ENCODE measurements at regions not wholly inside any gene's neighbourhood (a gene's known extent, or its start where the extent isn't known, plus 50 kb on each side); places are given as distances from the start of the nearest gene placed in this dataset.

GRCh38 chr1:189500778-189501177 lies 976.9 kb downstream of the BRINP3 start:
- no peak overlapping the region for H3K4me3 Mint-ChIP-seq
- no peak for DNase-seq (ENCODE audit: extremely low spot score, unreplicated experiment)
- H3K36me3 Mint-ChIP-seq, result no peaks in the 10 kb centered on the region
- no peaks in the 10 kb centered on the region for H3K27me3 Mint-ChIP-seq
- peaks cover 4% of the 10 kb centered on the region for H3K4me1 Mint-ChIP-seq (ENCODE audit: unreplicated experiment)
- no peaks in the 10 kb centered on the region for H3K9me3 Mint-ChIP-seq
- no peak overlapping the region for H3K27ac Mint-ChIP-seq
- TF ChIP-seq CTCF (conservative IDR thresholded peaks at IDR 0.05), result no peak

GRCh38 chr1:189510827-189511226 lies 966.8 kb downstream of the BRINP3 start:
- Mint-ChIP-seq H3K36me3 (no peaks in the 10 kb centered on the region), H3K4me1 (ENCODE audit: unreplicated experiment) (no peaks in the 10 kb centered on the region), H3K27ac (no peak overlapping the region), H3K9me3 (no peaks in the 10 kb centered on the region), H3K27me3 (no peaks in the 10 kb centered on the region), H3K4me3 (no peak overlapping the region)
- no peak for DNase-seq (ENCODE audit: extremely low spot score, unreplicated experiment)
- TF ChIP-seq CTCF (conservative IDR thresholded peaks at IDR 0.05), result no peak

GRCh38 chr1:189513091-189513490 lies 964.6 kb downstream of the BRINP3 start:
- no peak for TF ChIP-seq CTCF (conservative IDR thresholded peaks at IDR 0.05)
- H3K4me1 Mint-ChIP-seq (ENCODE audit: unreplicated experiment), result no peaks in the 10 kb centered on the region
- H3K36me3 Mint-ChIP-seq, result no peaks in the 10 kb centered on the region
- H3K9me3 Mint-ChIP-seq, result no peaks in the 10 kb centered on the region
- H3K27ac Mint-ChIP-seq, result no peak overlapping the region
- H3K4me3 Mint-ChIP-seq, result no peak overlapping the region
- no peaks in the 10 kb centered on the region for H3K27me3 Mint-ChIP-seq
- no peak for DNase-seq (ENCODE audit: extremely low spot score, unreplicated experiment)

- Mint-ChIP-seq H3K36me3 (no peaks in the 10 kb centered on the region), H3K27ac (no peak overlapping the region), H3K9me3 (no peaks in the 10 kb centered on the region), H3K27me3 (no peaks in the 10 kb centered on the region), H3K4me3 (no peak overlapping the region), H3K4me1 (ENCODE audit: unreplicated experiment) (no peaks in the 10 kb centered on the region)
- no peak for TF ChIP-seq CTCF (conservative IDR thresholded peaks at IDR 0.05)
- DNase-seq (ENCODE audit: extremely low spot score, unreplicated experiment), result no peak
Measured at GRCh38 chr1:189522441-189522840, 955.2 kb downstream of the BRINP3 start.

- no peak for DNase-seq (ENCODE audit: extremely low spot score, unreplicated experiment)
- Mint-ChIP-seq H3K4me3 (no peak overlapping the region), H3K36me3 (no peaks in the 10 kb centered on the region), H3K27ac (no peak overlapping the region), H3K27me3 (no peaks in the 10 kb centered on the region), H3K9me3 (no peaks in the 10 kb centered on the region), H3K4me1 (ENCODE audit: unreplicated experiment) (no peaks in the 10 kb centered on the region)
- no peak for TF ChIP-seq CTCF (conservative IDR thresholded peaks at IDR 0.05)
Measured at GRCh38 chr1:189524501-189524900, 953.2 kb downstream of the BRINP3 start.

GRCh38 chr1:189530162-189530561 lies 947.5 kb downstream of the BRINP3 start:
- no peaks in the 10 kb centered on the region for H3K27me3 Mint-ChIP-seq
- no peak for TF ChIP-seq CTCF (conservative IDR thresholded peaks at IDR 0.05)
- no peak for DNase-seq (ENCODE audit: extremely low spot score, unreplicated experiment)
- H3K27ac Mint-ChIP-seq, result no peak overlapping the region
- no peak overlapping the region for H3K4me3 Mint-ChIP-seq
- H3K4me1 Mint-ChIP-seq (ENCODE audit: unreplicated experiment), result no peaks in the 10 kb centered on the region
- no peaks in the 10 kb centered on the region for H3K36me3 Mint-ChIP-seq
- no peaks in the 10 kb centered on the region for H3K9me3 Mint-ChIP-seq

All from type B pancreatic cell (in vitro differentiated cells).